ENCODE measurements at regions not wholly inside any gene's neighbourhood (a gene's known extent, or its start where the extent isn't known, plus 50 kb on each side); places are given as distances from the start of the nearest gene placed in this dataset.

GRCh38 chr6:167703347-167703746 lies 123.4 kb upstream of the AFDN start:
- intact Hi-C loops (cut with DNase I): no loop called here
- H3K9me3 ChIP-seq: no peaks in the 10 kb centered on the region
- no peak overlapping the region for H3K27ac ChIP-seq
- H3K4me1 ChIP-seq: no peaks in the 10 kb centered on the region
- no peak for DNase-seq (ENCODE audit: low spot score in 2 of 2)
- H3K27me3 ChIP-seq: no peaks in the 10 kb centered on the region
- TF ChIP-seq CTCF (IDR thresholded peaks at IDR 0.05): no peak
- H3K4me3 ChIP-seq: no peak overlapping the region
- no peaks in the 10 kb centered on the region for H3K36me3 ChIP-seq

GRCh38 chr6:167703781-167704180 lies 122.9 kb upstream of the AFDN start:
- no peak for TF ChIP-seq CTCF (IDR thresholded peaks at IDR 0.05)
- no peaks in the 10 kb centered on the region for H3K27me3 ChIP-seq
- H3K27ac ChIP-seq: no peak overlapping the region
- DNase-seq (ENCODE audit: low spot score in 2 of 2): no peak
- H3K36me3 ChIP-seq: no peaks in the 10 kb centered on the region
- intact Hi-C loops (cut with DNase I): no loop called here
- no peak overlapping the region for H3K4me3 ChIP-seq
- H3K9me3 ChIP-seq: no peaks in the 10 kb centered on the region
- H3K4me1 ChIP-seq: no peaks in the 10 kb centered on the region

- intact Hi-C loops (cut with DNase I): no loop called here
- Histone ChIP-seq H3K9me3 (no peaks in the 10 kb centered on the region), H3K4me3 (no peak overlapping the region), H3K27ac (no peak overlapping the region), H3K27me3 (no peaks in the 10 kb centered on the region), H3K4me1 (no peaks in the 10 kb centered on the region), H3K36me3 (no peaks in the 10 kb centered on the region)
- no peak for DNase-seq (ENCODE audit: low spot score in 2 of 2)
- no peak for TF ChIP-seq CTCF (IDR thresholded peaks at IDR 0.05)
Observed at GRCh38 chr6:167704396-167704901, 122.3 kb upstream of the AFDN start.

GRCh38 chr6:167705211-167705750 lies 121.4 kb upstream of the AFDN start:
- H3K27ac ChIP-seq: no peak overlapping the region
- no peaks in the 10 kb centered on the region for H3K27me3 ChIP-seq
- H3K9me3 ChIP-seq: no peaks in the 10 kb centered on the region
- intact Hi-C loops (cut with DNase I): no loop called here
- no peaks in the 10 kb centered on the region for H3K4me1 ChIP-seq
- H3K36me3 ChIP-seq: no peaks in the 10 kb centered on the region
- no peak overlapping the region for H3K4me3 ChIP-seq
- DNase-seq (ENCODE audit: low spot score in 2 of 2): no peak
- no peak for TF ChIP-seq CTCF (IDR thresholded peaks at IDR 0.05)

GRCh38 chr6:167706313-167707109 lies 120.2 kb upstream of the AFDN start:
- no peak overlapping the region for H3K27ac ChIP-seq
- no peak overlapping the region for H3K4me3 ChIP-seq
- intact Hi-C loops (cut with DNase I): no loop called here
- no peaks in the 10 kb centered on the region for H3K4me1 ChIP-seq
- no peak for DNase-seq (ENCODE audit: low spot score in 2 of 2)
- no peaks in the 10 kb centered on the region for H3K9me3 ChIP-seq
- TF ChIP-seq CTCF (IDR thresholded peaks at IDR 0.05): no peak
- no peaks in the 10 kb centered on the region for H3K27me3 ChIP-seq
- H3K36me3 ChIP-seq: no peaks in the 10 kb centered on the region

Data from ascending aorta (tissue), 2 donors.